ENCODE measurements at regions not wholly inside any gene's neighbourhood (a gene's known extent, or its start where the extent isn't known, plus 50 kb on each side); places are given as distances from the start of the nearest gene placed in this dataset.

- TF ChIP-seq CTCF (IDR thresholded peaks at IDR 0.05) = no peak
- TF ChIP-seq SIN3A (IDR thresholded peaks at IDR 0.05; ENCODE audit: borderline replicate concordance, insufficient read depth, low read depth, low read length) = no peak
These were observed 184.0 kb downstream of the MIS18A start for GRCh38 chr21:32094804-32095203.

Data from Panc1 (cell line).